A673 (cell line): ENCODE measurements at regions not wholly inside any gene's neighbourhood (a gene's known extent, or its start where the extent isn't known, plus 50 kb on each side); places are given as distances from the start of the nearest gene placed in this dataset.

Experiments used
- BruUV-seq: library from RNA; stranded (reverse); fragments of 400-500 nt; replicated peaks from 2 replicates; lab custom pipeline; 2021; lab: Mats Ljungman, UMichigan
- CTCF ChIA-PET: fragments of 300-600 bp; sonication (Branson Sonifier 250); formaldehyde crosslinking; loops from one replicate; lab custom pipeline; 2022; ENCODE audit warnings: antibody characterized with exemption; lab: Charles Lee
- POLR2A ChIA-PET: fragments of 300-600 bp; sonication (Branson Sonifier 250); formaldehyde crosslinking; loops from one replicate; lab custom pipeline; 2022; ENCODE audit warnings: antibody characterized with exemption; ENCODE audit not compliant: low non-redundant PET; lab: Charles Lee
- DNase-seq: peaks from one replicate; pipeline ENCODE4 v3.0.0-alpha.2; 2015; ENCODE audit warnings: low spot score
- H3K27ac ChIP-seq: fragments of 200-600 bp; sonication (generic); 2 replicates; pipeline ENCODE4 v1.5.1; 2016; ENCODE audit warnings: mixed run types, low read depth, mild to moderate bottlenecking, mixed read lengths, antibody characterized with exemption, low read length; ENCODE audit not compliant: poor library complexity, severe bottlenecking
- H3K27me3 ChIP-seq: fragments of 200-600 bp; sonication (generic); replicated peaks from 2 replicates; pipeline ENCODE4 v1.6.1; 2017; ENCODE audit warnings: mixed run types, low read depth, mild to moderate bottlenecking, mixed read lengths, antibody characterized with exemption, low read length; ENCODE audit not compliant: insufficient read depth, poor library complexity
- H3K36me3 ChIP-seq: fragments of 200-600 bp; sonication (generic); 2 replicates; pipeline ENCODE4 v1.6.1; 2016; ENCODE audit warnings: mixed run types, mild to moderate bottlenecking, mixed read lengths, antibody characterized with exemption, low read length; ENCODE audit not compliant: insufficient read depth, poor library complexity, severe bottlenecking
- H3K4me1 ChIP-seq: fragments of 200-600 bp; sonication (generic); 2 replicates; pipeline ENCODE4 v1.6.1; 2017; ENCODE audit warnings: mixed run types, mild to moderate bottlenecking, mixed read lengths, antibody characterized with exemption, low read length; ENCODE audit not compliant: insufficient read depth, poor library complexity, severe bottlenecking
- H3K4me3 ChIP-seq: fragments of 200-600 bp; sonication (generic); 2 replicates; pipeline ENCODE4 v1.5.1; 2016; ENCODE audit warnings: low read depth, mixed run types, mild to moderate bottlenecking, mixed read lengths, low read length; ENCODE audit not compliant: poor library complexity, severe bottlenecking
- H3K9me3 ChIP-seq: fragments of 200-600 bp; sonication (generic); 2 replicates; pipeline ENCODE4 v1.6.1; 2016; ENCODE audit warnings: mixed run types, low read depth, mild to moderate bottlenecking, mixed read lengths, antibody characterized with exemption, low read length; ENCODE audit not compliant: poor library complexity, severe bottlenecking
- CTCF ChIP-seq: fragments of 300-800, 200-600 bp; sonication (generic); conservative IDR thresholded peaks from 2 replicates; pipeline ENCODE4 v1.5.1; 2017; ENCODE audit warnings: low read depth, mild to moderate bottlenecking, antibody characterized with exemption, low read length, moderate library complexity, mixed read lengths
- EZH2 ChIP-seq: fragments of 200-600 bp; sonication (generic); IDR thresholded peaks from 2 replicates; pipeline ENCODE4 v1.6.1; 2017; ENCODE audit warnings: borderline replicate concordance, low read depth, mild to moderate bottlenecking, mixed read lengths, antibody characterized with exemption, low read length; ENCODE audit not compliant: poor library complexity, severe bottlenecking
- intact Hi-C: fragments of 100-400 bp; cut with micrococcal nuclease; formaldehyde crosslinking; loops from one replicate; pipeline ENCODE4 v1.10.0; 2022; ENCODE audit not compliant: unreplicated experiment

- CTCF ChIA-PET, result no interaction called here
- Histone ChIP-seq H3K9me3 (no peaks in the 10 kb centered on the region), H3K4me1 (no peaks in the 10 kb centered on the region), H3K27ac (no peak overlapping the region), H3K27me3 (no peaks in the 10 kb centered on the region), H3K4me3 (no peak overlapping the region), H3K36me3 (no peaks in the 10 kb centered on the region)
- POLR2A ChIA-PET, result no interaction called here
- TF ChIP-seq EZH2 (no peak), CTCF (no peak)
- BruUV-seq, result no TSS peak
- DNase-seq, result no peak
- intact Hi-C loops, result no loop called here
These were observed 415.7 kb upstream of the STEAP1 start for GRCh38 chr7:89738549-89738948.

DNA sequence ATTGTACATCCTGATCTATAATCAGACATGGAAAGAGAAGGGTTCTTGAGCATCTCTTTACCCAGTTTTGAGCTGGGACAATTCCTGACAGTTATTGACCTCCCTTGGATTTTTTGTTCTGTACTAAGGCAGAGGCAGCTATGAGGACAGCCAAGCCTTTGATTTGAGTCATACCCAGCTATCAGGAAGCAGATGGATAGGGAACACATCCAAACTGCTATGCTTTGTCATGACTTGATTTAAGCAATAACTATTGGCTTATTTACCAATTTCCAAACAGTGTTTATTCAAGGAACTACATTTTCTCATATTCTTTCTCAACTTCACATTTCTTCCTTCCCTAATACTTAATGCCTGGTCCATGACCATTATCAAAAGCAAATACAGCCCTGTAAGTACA is 396.4 kb upstream of the STEAP1 start:
- Histone ChIP-seq H3K9me3 (no peaks in the 10 kb centered on the region), H3K27me3 (no peaks in the 10 kb centered on the region), H3K4me3 (no peak overlapping the region), H3K27ac (no peak overlapping the region), H3K36me3 (no peaks in the 10 kb centered on the region), H3K4me1 (no peaks in the 10 kb centered on the region)
- CTCF ChIA-PET, result no interaction called here
- DNase-seq, result no peak
- TF ChIP-seq EZH2 (no peak), CTCF (no peak)
- no TSS peak for BruUV-seq
- POLR2A ChIA-PET, result no interaction called here
- intact Hi-C loops, result no loop called here

DNA sequence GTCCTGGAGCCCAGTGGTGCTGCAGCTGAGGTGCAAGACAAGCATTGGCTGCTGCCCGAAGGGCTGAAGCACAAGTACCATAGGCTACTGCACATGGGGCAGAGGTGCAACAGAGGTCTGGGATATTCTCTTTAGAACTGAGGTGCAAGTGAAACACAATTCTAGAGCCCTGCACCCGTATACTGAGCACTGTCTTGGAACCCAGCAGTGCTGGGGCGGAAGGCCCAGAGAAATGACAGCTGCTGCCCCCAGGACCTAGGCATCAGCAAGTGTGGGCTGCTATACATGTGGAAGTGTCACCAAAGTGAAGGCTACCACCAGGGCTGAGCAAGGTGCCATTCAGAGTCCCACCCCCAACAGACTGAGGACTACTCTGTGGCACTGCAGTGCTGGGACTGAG is 393.6 kb upstream of the STEAP1 start:
- intact Hi-C loops, result no loop called here
- no peaks in the 10 kb centered on the region for H3K9me3 ChIP-seq
- POLR2A ChIA-PET, result no interaction called here
- no peaks in the 10 kb centered on the region for H3K4me1 ChIP-seq
- H3K36me3 ChIP-seq, result no peaks in the 10 kb centered on the region
- H3K27ac ChIP-seq, result no peak overlapping the region
- BruUV-seq, result no TSS peak
- H3K27me3 ChIP-seq, result no peaks in the 10 kb centered on the region
- CTCF ChIA-PET, result no interaction called here
- TF ChIP-seq CTCF (no peak), EZH2 (no peak)
- DNase-seq, result no peak
- H3K4me3 ChIP-seq, result no peak overlapping the region

DNA sequence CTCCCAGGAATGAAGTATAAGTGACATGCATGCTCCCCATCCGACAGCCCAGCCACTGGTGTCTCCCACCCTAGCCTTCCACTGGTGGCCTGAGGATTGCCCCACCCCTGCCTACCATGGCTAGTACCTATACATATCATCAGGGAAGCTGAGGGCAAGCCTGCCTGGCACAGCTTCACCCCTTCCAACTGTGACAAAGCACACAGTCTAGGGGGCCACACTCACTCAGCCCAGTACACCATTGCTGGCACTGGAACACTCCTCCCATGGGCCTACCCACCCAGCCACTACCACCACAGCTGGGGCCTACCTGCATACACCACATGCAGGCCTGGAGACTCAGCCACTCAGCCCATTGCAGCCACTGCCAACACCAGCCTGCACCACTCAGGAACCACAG is 393.1 kb upstream of the STEAP1 start:
- TF ChIP-seq EZH2 (no peak), CTCF (no peak)
- H3K4me3 ChIP-seq, result no peak overlapping the region
- no TSS peak for BruUV-seq
- DNase-seq, result no peak
- intact Hi-C loops, result no loop called here
- CTCF ChIA-PET, result no interaction called here
- no peaks in the 10 kb centered on the region for H3K27me3 ChIP-seq
- no peaks in the 10 kb centered on the region for H3K9me3 ChIP-seq
- no peaks in the 10 kb centered on the region for H3K36me3 ChIP-seq
- no peaks in the 10 kb centered on the region for H3K4me1 ChIP-seq
- H3K27ac ChIP-seq, result no peak overlapping the region
- POLR2A ChIA-PET, result no interaction called here
